ENCODE measurements at regions not wholly inside any gene's neighbourhood (a gene's known extent, or its start where the extent isn't known, plus 50 kb on each side); places are given as distances from the start of the nearest gene placed in this dataset.
A peak's percentile ranks its signal among the peaks of the same experiment; 100 is the strongest.

DNA sequence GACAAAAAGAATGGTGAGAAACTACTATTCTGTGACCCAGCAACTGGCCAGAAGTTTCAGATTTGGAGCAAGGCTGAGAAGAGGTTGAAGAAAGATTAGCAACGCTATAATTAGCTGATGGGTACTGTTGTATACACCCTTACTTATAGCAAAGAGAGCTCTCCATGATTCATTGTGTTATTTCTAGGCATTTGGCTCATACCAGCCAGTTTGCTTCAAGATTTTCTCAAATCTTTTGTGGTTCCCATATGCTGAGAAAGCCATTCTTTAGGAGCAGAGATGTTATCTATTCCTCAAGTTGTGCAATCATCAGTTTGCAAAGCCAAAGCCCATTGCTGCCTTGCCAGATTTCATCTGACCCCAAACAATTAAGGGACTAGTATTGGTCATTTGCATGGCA, 179.4 kb downstream of the ETS1 start:
- Mint-ChIP-seq H3K9me3 (no peaks in the 10 kb centered on the region), H3K36me3 (no peaks in the 10 kb centered on the region), H3K4me1 (peaks cover 67% of the 10 kb centered on the region), H3K27me3 (no peaks in the 10 kb centered on the region), H3K4me3 (no peak overlapping the region), H3K27ac (no peak overlapping the region)

GRCh38 chr11:128405714-128406662, 181.4 kb downstream of the ETS1 start:
- Mint-ChIP-seq H3K4me3 (no peak overlapping the region), H3K27me3 (no peaks in the 10 kb centered on the region), H3K36me3 (no peaks in the 10 kb centered on the region), H3K4me1 (peaks cover 54% of the 10 kb centered on the region), H3K9me3 (no peaks in the 10 kb centered on the region), H3K27ac (no peak overlapping the region)

- H3K27ac Mint-ChIP-seq = no peak overlapping the region
- H3K36me3 Mint-ChIP-seq = no peaks in the 10 kb centered on the region
- H3K4me1 Mint-ChIP-seq = peaks cover 45% of the 10 kb centered on the region
- H3K9me3 Mint-ChIP-seq = no peaks in the 10 kb centered on the region
- no peak overlapping the region for H3K4me3 Mint-ChIP-seq
- H3K27me3 Mint-ChIP-seq = no peaks in the 10 kb centered on the region
These were observed 182.2 kb downstream of the ETS1 start for GRCh38 chr11:128405112-128405511.

- H3K9me3 Mint-ChIP-seq = no peaks in the 10 kb centered on the region
- no peaks in the 10 kb centered on the region for H3K27me3 Mint-ChIP-seq
- H3K36me3 Mint-ChIP-seq = no peaks in the 10 kb centered on the region
- H3K27ac Mint-ChIP-seq = peak overlapping the region; percentile 6
- no peak overlapping the region for H3K4me3 Mint-ChIP-seq
- peaks cover 40% of the 10 kb centered on the region for H3K4me1 Mint-ChIP-seq
These were observed 182.9 kb downstream of the ETS1 start for GRCh38 chr11:128404437-128404836.

GRCh38 chr11:128400382-128401203, 186.8 kb downstream of the ETS1 start:
- Mint-ChIP-seq H3K27me3 (no peaks in the 10 kb centered on the region), H3K4me1 (peaks cover 42% of the 10 kb centered on the region), H3K4me3 (no peak overlapping the region), H3K9me3 (no peaks in the 10 kb centered on the region), H3K27ac (no peak overlapping the region), H3K36me3 (no peaks in the 10 kb centered on the region)

- H3K4me3 Mint-ChIP-seq = no peak overlapping the region
- H3K36me3 Mint-ChIP-seq = no peaks in the 10 kb centered on the region
- no peaks in the 10 kb centered on the region for H3K27me3 Mint-ChIP-seq
- no peak overlapping the region for H3K27ac Mint-ChIP-seq
- peaks cover 40% of the 10 kb centered on the region for H3K4me1 Mint-ChIP-seq
- no peaks in the 10 kb centered on the region for H3K9me3 Mint-ChIP-seq
These were observed 187.9 kb downstream of the ETS1 start for GRCh38 chr11:128399251-128400121.

DNA sequence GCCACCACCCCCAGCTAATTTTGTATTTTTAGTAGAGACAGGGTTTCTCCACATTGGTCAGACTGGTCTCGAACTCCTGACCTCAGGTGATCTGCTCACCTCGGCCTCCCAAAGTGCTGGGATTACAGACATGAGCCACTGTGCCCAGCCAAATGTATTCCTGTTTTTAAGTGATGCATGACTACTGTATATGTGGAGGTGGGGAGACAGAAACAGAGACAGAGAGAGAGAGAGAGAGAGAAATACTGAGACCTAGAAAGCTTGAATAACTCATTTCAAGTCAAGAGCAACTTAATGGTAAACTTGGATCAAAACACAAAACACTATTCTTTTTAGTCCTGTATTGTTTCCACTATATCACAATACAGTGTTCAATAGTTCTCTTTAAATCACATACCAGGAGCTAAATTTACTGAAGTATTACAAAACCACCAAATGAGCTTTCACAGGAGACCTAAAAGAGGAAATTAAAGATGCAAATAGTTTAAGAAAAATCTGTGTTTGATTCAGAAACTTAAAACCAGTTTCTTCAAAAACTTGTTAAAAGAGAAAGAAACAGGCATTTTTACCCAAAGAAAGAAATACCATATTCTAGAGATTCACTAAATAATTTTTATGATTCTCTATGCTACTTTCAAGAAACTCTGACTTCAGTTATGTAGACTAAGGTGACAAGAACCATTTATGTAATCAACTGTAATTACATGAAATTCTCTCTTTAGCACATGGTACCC, 188.7 kb downstream of the ETS1 start:
- Mint-ChIP-seq H3K27me3 (no peaks in the 10 kb centered on the region), H3K4me3 (no peak overlapping the region), H3K36me3 (no peaks in the 10 kb centered on the region), H3K9me3 (no peaks in the 10 kb centered on the region), H3K27ac (no peak overlapping the region), H3K4me1 (peaks cover 37% of the 10 kb centered on the region)

DNA sequence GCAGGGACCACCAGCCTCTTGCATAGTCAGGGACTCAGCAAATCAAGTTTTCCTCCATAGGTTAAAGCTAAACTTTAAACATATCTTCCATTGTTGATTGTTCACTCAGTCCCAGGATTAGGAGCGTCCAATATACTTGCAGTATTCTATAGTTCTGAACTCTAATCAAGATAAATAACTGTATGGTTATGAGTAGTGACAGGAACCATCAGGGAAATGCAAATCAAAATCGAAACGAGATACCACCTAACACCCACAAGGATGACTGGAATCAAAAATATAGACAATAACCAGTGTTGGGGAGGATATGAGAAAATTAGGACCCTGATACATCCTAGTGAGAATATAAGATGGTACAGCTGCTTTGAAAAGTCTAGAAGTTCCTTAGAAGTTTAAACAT, 190.0 kb downstream of the ETS1 start:
- Mint-ChIP-seq H3K4me1 (peaks cover 31% of the 10 kb centered on the region), H3K27me3 (no peaks in the 10 kb centered on the region), H3K27ac (no peak overlapping the region), H3K9me3 (no peaks in the 10 kb centered on the region), H3K4me3 (no peak overlapping the region), H3K36me3 (no peaks in the 10 kb centered on the region)

DNA sequence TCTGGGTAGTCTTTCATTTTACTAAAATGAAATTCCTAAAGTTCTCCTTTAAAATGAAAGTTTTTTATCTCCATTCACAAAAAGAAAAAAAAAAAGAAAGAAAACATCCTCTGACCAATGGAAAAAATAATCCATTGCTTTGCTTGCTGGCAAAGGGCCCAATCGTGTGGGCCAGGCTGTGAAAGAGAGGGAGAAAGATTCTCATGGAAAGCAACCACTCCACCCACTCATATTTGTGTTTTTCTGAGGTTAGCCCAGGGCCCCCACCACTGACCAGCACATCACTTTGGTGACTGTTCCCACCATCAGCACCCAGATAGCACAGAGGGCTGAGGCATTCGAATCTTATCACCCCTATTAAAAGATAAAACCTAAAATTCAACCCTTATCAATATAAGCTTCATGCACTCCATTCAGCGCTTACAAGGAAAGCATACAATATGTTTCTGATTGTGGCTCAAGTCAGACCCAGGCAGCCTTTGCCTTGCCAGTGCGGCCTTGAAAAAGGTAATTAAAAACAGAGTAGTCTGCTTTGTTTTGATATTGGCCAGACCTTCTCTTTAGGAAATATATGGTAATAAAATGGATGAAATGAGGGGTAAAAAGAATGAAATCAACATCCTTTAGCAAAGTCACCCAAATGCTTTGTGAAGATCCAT, 192.8 kb downstream of the ETS1 start:
- Mint-ChIP-seq H3K4me3 (no peak overlapping the region), H3K4me1 (peaks cover 31% of the 10 kb centered on the region), H3K9me3 (no peaks in the 10 kb centered on the region), H3K36me3 (no peaks in the 10 kb centered on the region), H3K27me3 (no peaks in the 10 kb centered on the region), H3K27ac (no peak overlapping the region)

- no peak overlapping the region for H3K4me3 Mint-ChIP-seq
- no peaks in the 10 kb centered on the region for H3K36me3 Mint-ChIP-seq
- peaks cover 18% of the 10 kb centered on the region for H3K4me1 Mint-ChIP-seq
- no peak overlapping the region for H3K27ac Mint-ChIP-seq
- no peaks in the 10 kb centered on the region for H3K27me3 Mint-ChIP-seq
- H3K9me3 Mint-ChIP-seq = no peaks in the 10 kb centered on the region
These were observed 195.1 kb downstream of the ETS1 start for GRCh38 chr11:128392259-128392658.

DNA sequence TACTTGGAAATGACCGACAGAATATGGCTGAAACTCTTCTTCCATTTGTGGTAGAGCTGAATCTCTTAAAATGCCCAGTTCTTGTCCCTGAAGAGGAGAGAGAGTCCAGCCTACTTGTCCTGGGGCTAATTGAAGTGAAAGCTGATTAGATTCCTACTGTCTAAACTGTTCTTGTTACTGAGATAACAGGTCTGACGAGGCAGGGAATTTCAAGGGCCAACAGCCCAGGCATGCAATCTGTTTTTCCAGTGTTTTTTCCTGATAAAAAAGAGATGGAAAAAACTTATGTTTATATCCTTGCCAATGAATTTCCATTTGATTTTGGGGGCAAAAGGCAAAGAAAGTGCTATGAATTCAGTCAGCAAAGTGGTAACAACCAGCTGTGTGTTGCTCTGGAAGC, 195.5 kb downstream of the ETS1 start:
- H3K27ac Mint-ChIP-seq = no peak overlapping the region
- H3K4me1 Mint-ChIP-seq = peaks cover 18% of the 10 kb centered on the region
- no peaks in the 10 kb centered on the region for H3K36me3 Mint-ChIP-seq
- H3K9me3 Mint-ChIP-seq = no peaks in the 10 kb centered on the region
- H3K4me3 Mint-ChIP-seq = no peak overlapping the region
- no peaks in the 10 kb centered on the region for H3K27me3 Mint-ChIP-seq

- no peaks in the 10 kb centered on the region for H3K27me3 Mint-ChIP-seq
These were observed 197.1 kb downstream of the ETS1 start for GRCh38 chr11:128390246-128390645.

GRCh38 chr11:128389461-128389976, 197.8 kb downstream of the ETS1 start:
- H3K9me3 Mint-ChIP-seq = no peaks in the 10 kb centered on the region
- no peak overlapping the region for H3K27ac Mint-ChIP-seq
- H3K36me3 Mint-ChIP-seq = no peaks in the 10 kb centered on the region
- H3K4me3 Mint-ChIP-seq = no peak overlapping the region
- peaks cover 29% of the 10 kb centered on the region for H3K4me1 Mint-ChIP-seq
- no peaks in the 10 kb centered on the region for H3K27me3 Mint-ChIP-seq

More at GRCh38 chr11:128390246-128390645, 197.1 kb downstream of the ETS1 start:
- no peak overlapping the region for H3K27ac Mint-ChIP-seq
- no peaks in the 10 kb centered on the region for H3K9me3 Mint-ChIP-seq
- H3K4me1 Mint-ChIP-seq = peaks cover 29% of the 10 kb centered on the region
- H3K36me3 Mint-ChIP-seq = no peaks in the 10 kb centered on the region
- no peak overlapping the region for H3K4me3 Mint-ChIP-seq

GRCh38 chr11:128388206-128388815, 199.0 kb downstream of the ETS1 start:
- H3K4me1 Mint-ChIP-seq = peaks cover 29% of the 10 kb centered on the region
- H3K27ac Mint-ChIP-seq = no peak overlapping the region
- H3K27me3 Mint-ChIP-seq = no peaks in the 10 kb centered on the region
- H3K36me3 Mint-ChIP-seq = no peaks in the 10 kb centered on the region
- H3K9me3 Mint-ChIP-seq = no peaks in the 10 kb centered on the region
- no peak overlapping the region for H3K4me3 Mint-ChIP-seq

Data from activated naive CD4-positive, alpha-beta T cell treated with anti-CD3 and anti-CD28 coated beads, Interleukin-2, amount 50 U/mL, for 24 hours (primary cell).